IMR-90 (cell line): ENCODE measurements at regions not wholly inside any gene's neighbourhood (a gene's known extent, or its start where the extent isn't known, plus 50 kb on each side); places are given as distances from the start of the nearest gene placed in this dataset.

Source experiments
- ATAC-seq: fragments of 200-7000 bp; cut with Tn5 transposase; 2 replicates; pipeline ENCODE4 v1.9.1; 2020; ENCODE audit warnings: low read depth, mild to moderate bottlenecking, moderate library complexity
- BruUV-seq: library from RNA; stranded (reverse); fragments of 400-500 nt; replicated peaks from 2 replicates; lab custom pipeline; 2021; lab: Mats Ljungman, UMichigan
- CTCF ChIA-PET: fragments of 300-600 bp; formaldehyde crosslinking; extraction: SDS; loops from one replicate; lab custom pipeline; 2021; ENCODE audit warnings: antibody characterized with exemption; lab: Yijun Ruan, JAX
- POLR2A ChIA-PET: fragments of 300-600 bp; sonication (Branson Sonifier 250); formaldehyde crosslinking; loops from one replicate; lab custom pipeline; 2022; ENCODE audit warnings: antibody characterized with exemption; ENCODE audit not compliant: unreplicated experiment; lab: Charles Lee
- DNase-seq: peaks from one replicate; pipeline ENCODE4 v3.0.0; 2013
- H2AFZ ChIP-seq: replicated peaks from 2 replicates; pipeline ENCODE3; 2013; ENCODE audit warnings: low read length, mild to moderate bottlenecking; ENCODE audit not compliant: poor library complexity
- H2AK5ac ChIP-seq: 2 replicates; pipeline ENCODE4 v1.6.1; 2013; ENCODE audit warnings: low read depth, low read length, inconsistent platforms
- H2AK9ac ChIP-seq: replicated peaks from 2 replicates; pipeline ENCODE3; 2013; ENCODE audit warnings: mild to moderate bottlenecking, low read depth, low read length, moderate library complexity; ENCODE audit not compliant: poor library complexity
- H2BK120ac ChIP-seq: 2 replicates; pipeline ENCODE4 v1.6.1; 2013; ENCODE audit warnings: low read depth, low read length, inconsistent platforms
- H2BK15ac ChIP-seq: 3 replicates; pipeline ENCODE4 v1.6.1; 2013; ENCODE audit warnings: low read depth, low read length, inconsistent platforms
- H2BK20ac ChIP-seq: 2 replicates; pipeline ENCODE4 v1.6.1; 2013; ENCODE audit warnings: low read depth, mild to moderate bottlenecking, inconsistent platforms, low read length, moderate library complexity
- H2BK5ac ChIP-seq: 2 replicates; pipeline ENCODE4 v1.6.1; 2013; ENCODE audit warnings: mild to moderate bottlenecking, low read depth, low read length, inconsistent platforms; ENCODE audit not compliant: poor library complexity, severe bottlenecking
- H3K14ac ChIP-seq: replicated peaks from 2 replicates; pipeline ENCODE4 v1.6.1; 2013; ENCODE audit warnings: low read depth, low read length, inconsistent platforms
- H3K18ac ChIP-seq: 2 replicates; pipeline ENCODE4 v1.6.1; 2013; ENCODE audit warnings: low read depth, low read length, control low read depth
- H3K23ac ChIP-seq: 2 replicates; pipeline ENCODE4 v1.6.1; 2013; ENCODE audit warnings: low read depth, low read length, inconsistent platforms
- H3K27ac ChIP-seq: 2 replicates; pipeline ENCODE4 v1.5.1; 2013; ENCODE audit warnings: mild to moderate bottlenecking, control low read depth, low read length; ENCODE audit not compliant: insufficient read depth
- H3K27me3 ChIP-seq: 2 replicates; pipeline ENCODE4 v1.6.1; 2013; ENCODE audit warnings: low read length; ENCODE audit not compliant: control insufficient read depth, insufficient read depth
- H3K36me3 ChIP-seq: 2 replicates; pipeline ENCODE4 v1.6.1; 2013; ENCODE audit warnings: low read length, mixed read lengths; ENCODE audit not compliant: control insufficient read depth, insufficient read depth
- H3K4ac ChIP-seq: 2 replicates; pipeline ENCODE4 v1.6.1; 2013; ENCODE audit warnings: low read depth, low read length, inconsistent platforms
- H3K4me1 ChIP-seq: 2 replicates; pipeline ENCODE4 v1.6.1; 2013; ENCODE audit warnings: low read length, mixed read lengths; ENCODE audit not compliant: control insufficient read depth, insufficient read depth
- H3K4me2 ChIP-seq: 2 replicates; pipeline ENCODE4 v1.6.1; 2013; ENCODE audit warnings: low read depth, mild to moderate bottlenecking, control low read depth, low read length, moderate library complexity
- H3K4me3 ChIP-seq: 2 replicates; pipeline ENCODE4 v1.5.1; 2013; ENCODE audit warnings: low read depth, mild to moderate bottlenecking, control low read depth, low read length, moderate library complexity; ENCODE audit not compliant: insufficient read depth
- H3K56ac ChIP-seq: 2 replicates; pipeline ENCODE4 v1.6.1; 2013; ENCODE audit warnings: low read length, inconsistent platforms; ENCODE audit not compliant: insufficient read depth; ENCODE audit errors: extremely low read depth
- H3K79me1 ChIP-seq, 2 experiments: 2 replicates each; pipeline ENCODE4 v1.6.1; 2013; ENCODE audit warnings: low read length in 2 of 2, inconsistent platforms in 1 of 2, low read depth in 1 of 2
- H3K9ac ChIP-seq: 2 replicates; pipeline ENCODE4 v1.6.1; 2013; ENCODE audit warnings: low read depth, low read length, control low read depth
- H3K9me1 ChIP-seq: 2 replicates; pipeline ENCODE4 v1.6.1; 2013; ENCODE audit warnings: low read length, inconsistent platforms; ENCODE audit not compliant: insufficient read depth
- H3K9me3 ChIP-seq: 2 replicates; pipeline ENCODE4 v1.6.1; 2013; ENCODE audit warnings: low read length; ENCODE audit not compliant: control insufficient read depth, insufficient read depth
- H4K20me1 ChIP-seq: 2 replicates; pipeline ENCODE4 v1.6.1; 2013; ENCODE audit warnings: low read length, inconsistent platforms; ENCODE audit not compliant: insufficient read depth
- H4K5ac ChIP-seq: 2 replicates; pipeline ENCODE4 v1.6.1; 2013; ENCODE audit warnings: mild to moderate bottlenecking, low read depth, low read length, control low read depth
- H4K8ac ChIP-seq, 2 experiments: 2 replicates each; pipeline ENCODE4 v1.6.1; 2013; ENCODE audit warnings: low read depth in 2 of 2, low read length in 2 of 2, control low read depth in 1 of 2, inconsistent platforms in 1 of 2
- H4K91ac ChIP-seq: 2 replicates; pipeline ENCODE4 v1.6.1; 2013; ENCODE audit warnings: low read depth, low read length, inconsistent platforms; ENCODE audit not compliant: insufficient read depth
- BHLHE40 ChIP-seq: fragments of 150-350 bp; IDR thresholded peaks from 2 replicates; pipeline ENCODE4 v1.6.1; 2016; ENCODE audit warnings: mild to moderate bottlenecking, low read depth, low read length
- MAFK ChIP-seq: IDR thresholded peaks from 2 replicates; pipeline ENCODE4 v1.6.1; 2012; ENCODE audit warnings: low read depth, low read length, improper control_type of control experiment
- MAZ ChIP-seq: IDR thresholded peaks from 2 replicates; pipeline ENCODE4 v1.6.1; 2012; ENCODE audit warnings: low read depth, mild to moderate bottlenecking, low read length, improper control_type of control experiment, moderate library complexity, borderline replicate concordance
- MXI1 ChIP-seq: IDR thresholded peaks from 2 replicates; pipeline ENCODE4 v1.6.1; 2012; ENCODE audit warnings: low read depth, mild to moderate bottlenecking, low read length, moderate library complexity, borderline replicate concordance
- POLR2A ChIP-seq: IDR thresholded peaks from 2 replicates; pipeline ENCODE4 v1.6.1; 2012; ENCODE audit warnings: mild to moderate bottlenecking, low read depth, low read length
- RAD21 ChIP-seq: IDR thresholded peaks from 2 replicates; pipeline ENCODE4 v1.6.1; 2012; ENCODE audit warnings: low read length, improper control_type of control experiment
- RFX5 ChIP-seq: IDR thresholded peaks from 2 replicates; pipeline ENCODE4 v1.8.0; 2012; ENCODE audit warnings: low read depth, mild to moderate bottlenecking, low read length, moderate library complexity
- WGBS, 2 experiments: methylation state at CpG; one replicate each; pipeline versions ENCODE4 v1.1.5 to v1.1.7; 2013; ENCODE audit warnings: missing lambda C conversion rate in 2 of 2; ENCODE audit not compliant: insufficient read length in 1 of 2; ENCODE audit errors: extremely low coverage in 2 of 2; 5-methylcytosine and 5-hydroxymethylcytosine counted together
- dilution Hi-C: fragments of 300-500 bp; cut with HindIII; formaldehyde crosslinking; loops from one replicate; pipeline ENCODE4 v1.14.3; 2018; ENCODE audit warnings: low sequenced_read_pairs; ENCODE audit not compliant: unreplicated experiment
- in situ Hi-C: fragments of 300-500 bp; cut with MboI; formaldehyde crosslinking; loops from 3 replicates; pipeline ENCODE4 v1.14.3; 2019; ENCODE audit warnings: low sequenced_read_pairs, inconsistent platforms, mixed read lengths
- intact Hi-C: fragments of 100-400 bp; cut with micrococcal nuclease; formaldehyde crosslinking; loops from 2 replicates; pipeline ENCODE4 v1.10.0; 2022

- POLR2A ChIA-PET = no interaction called here
These were observed 217.2 kb upstream of the IRF2BP2 start for GRCh38 chr1:234827181-234827580.

More at GRCh38 chr1:234827181-234827580, 217.2 kb upstream of the IRF2BP2 start:
- Histone ChIP-seq H3K9me1 (no peaks in the 10 kb centered on the region), H4K5ac (0 out of 2 replicates have a peak overlapping the region, but pooled peaks have one; percentile 12), H4K8ac (no peak overlapping the region), H3K9me3 (no peaks in the 10 kb centered on the region), H3K4ac (peak overlapping the region; percentile 10; the same call in 1 of the 2 replicates), H3K36me3 (no peaks in the 10 kb centered on the region), H4K91ac (0 out of 2 replicates have a peak overlapping the region, but pooled peaks have one; percentile 33), H2BK15ac (no peak overlapping the region), H2AK9ac (no peak overlapping the region), H3K27ac (no peak overlapping the region), H4K20me1 (no peaks in the 10 kb centered on the region), H2BK120ac (no peak overlapping the region), H3K23ac (no peak overlapping the region), H3K27me3 (no peaks in the 10 kb centered on the region), H3K9ac (no peak overlapping the region), H3K4me1 (peaks cover 8% of the 10 kb centered on the region; the same call in 1 of the 2 replicates), H2AK5ac (no peak overlapping the region; the same call in 1 of the 2 replicates), H3K56ac (no peak overlapping the region), H3K14ac (no peak overlapping the region), H2AFZ (no peak overlapping the region), H3K18ac (peak overlapping the region; percentile 1; the same call in 1 of the 2 replicates), H3K4me2 (no peak overlapping the region), H3K79me1 (no peaks in the 10 kb centered on the region), H3K4me3 (no peak overlapping the region), H2BK20ac (no peak overlapping the region), H2BK5ac (no peak overlapping the region)
- no peak for TF ChIP-seq BHLHE40
- no peak for TF ChIP-seq MXI1
- no peak for TF ChIP-seq MAFK
- TF ChIP-seq RFX5 = no peak
- TF ChIP-seq POLR2A = no peak
- no peak for TF ChIP-seq MAZ
- no peak for TF ChIP-seq RAD21
- WGBS, 2 experiments = no CpG with 5 or more reads among the region's 1 CpG
- ATAC-seq (no peak), DNase-seq (no peak)
- intact Hi-C loops (no loop called here), dilution Hi-C loops (loop anchor here (25.0 kb wide), 1 partner anchor 90 kb away; no protein-coding TSS in a partner anchor), in situ Hi-C loops (no loop called here)
- BruUV-seq = no TSS peak
- CTCF ChIA-PET = interaction anchor here (2.1 kb wide), 1 partner anchor 12 kb away, joined by 5 read pairs; no protein-coding TSS in a partner anchor
